A549 (cell line): ENCODE measurements at regions not wholly inside any gene's neighbourhood (a gene's known extent, or its start where the extent isn't known, plus 50 kb on each side); places are given as distances from the start of the nearest gene placed in this dataset.
"Not testable (repeated sequence)": the region's sequence is repeated elsewhere in the genome, so short reads cannot be mapped to it uniquely, and the experiment has no call there.

Source experiments
- ATAC-seq, 2 experiments: fragments of 200-7000 bp in 1 of 2; fragments of >200 bp in 1 of 2; cut with Nextera tagmentation in 1 of 2; cut with Tn5 transposase in 1 of 2; 3 replicates each; pipeline versions ENCODE4 v1.8.0 to v1.9.1; 2018 to 2020; ENCODE audit warnings: mild to moderate bottlenecking in 1 of 2, moderate library complexity in 1 of 2
- CTCF ChIA-PET: fragments of 300-600 bp; sonication (Branson Sonifier 250); formaldehyde crosslinking; extraction: SDS; loops from one replicate; lab custom pipeline; 2021; ENCODE audit warnings: antibody characterized with exemption, inconsistent platforms; lab: Yijun Ruan, JAX
- POLR2A ChIA-PET: fragments of 350-600 bp; formaldehyde crosslinking; extraction: SDS; loops from one replicate; lab custom pipeline; 2021; ENCODE audit warnings: antibody characterized with exemption, inconsistent platforms; lab: Yijun Ruan, JAX
- DNase-seq, 2 experiments: peaks; one replicate each; pipeline versions ENCODE4 v3.0.0 to v3.0.0-alpha.2; 2011 to 2016; ENCODE audit warnings: low read depth in 1 of 2, low spot score in 1 of 2
- FAIRE-seq: peaks from 2 replicates; lab custom pipeline; 2011; peaks lifted over from hg19 to GRCh38; lab: Jason Lieb, UNC
- H3K27ac ChIP-seq, 2 experiments: fragments of >200 bp; sonication (Bioruptor Twin); formaldehyde crosslinking; 3 replicates each; pipeline ENCODE4 v1.5.1; 2016 to 2017
- H3K4me1 ChIP-seq: fragments of >200 bp; sonication (Bioruptor Twin); formaldehyde crosslinking; 3 replicates; pipeline ENCODE4 v1.6.1; 2016
- H3K4me2 ChIP-seq: fragments of >200 bp; sonication (Bioruptor Twin); formaldehyde crosslinking; 3 replicates; pipeline ENCODE4 v1.6.1; 2016
- H3K4me3 ChIP-seq: fragments of >200 bp; sonication (Bioruptor Twin); formaldehyde crosslinking; 3 replicates; pipeline ENCODE4 v1.5.1; 2016
- H3K9me3 ChIP-seq: fragments of >200 bp; sonication (Bioruptor Twin); formaldehyde crosslinking; 3 replicates; pipeline ENCODE4 v1.6.1; 2016
- ATOH8 ChIP-seq: fragments of 250-450 bp; sonication (Bioruptor Pico); IDR thresholded peaks from 2 replicates; pipeline ENCODE4 v1.5.0; 2020; ENCODE audit warnings: low read depth, mild to moderate bottlenecking, moderate library complexity
- CBX2 ChIP-seq: fragments of 200-600 bp; sonication (generic); IDR thresholded peaks from 2 replicates; pipeline ENCODE4 v1.6.1; 2016; ENCODE audit warnings: low read depth, mild to moderate bottlenecking, borderline replicate concordance
- CBX8 ChIP-seq: fragments of 200-600 bp; sonication (generic); IDR thresholded peaks from 2 replicates; pipeline ENCODE4 v1.6.1; 2016
- E2F6 ChIP-seq: IDR thresholded peaks from 2 replicates; pipeline ENCODE4 v1.6.1; 2012; ENCODE audit warnings: low read depth, borderline replicate concordance
- EHMT2 ChIP-seq: fragments of 200-600 bp; sonication (generic); IDR thresholded peaks from 2 replicates; pipeline ENCODE4 v1.6.1; 2016; ENCODE audit warnings: antibody characterized with exemption, low read depth, mild to moderate bottlenecking, moderate library complexity
- ESRRA ChIP-seq: fragments of 150-350 bp; IDR thresholded peaks from 2 replicates; pipeline ENCODE4 v1.6.1; 2014; ENCODE audit warnings: mild to moderate bottlenecking, low read length, borderline replicate concordance
- FOXS1 ChIP-seq: fragments of 250-450 bp; sonication (Bioruptor Pico); IDR thresholded peaks from 2 replicates; pipeline ENCODE4 v1.5.0; 2020; ENCODE audit warnings: mild to moderate bottlenecking, moderate library complexity
- HES2 ChIP-seq: fragments of >200 bp; sonication (Bioruptor Twin); formaldehyde crosslinking; IDR thresholded peaks from 2 replicates; pipeline ENCODE4 v1.6.1; 2016
- HOXA7 ChIP-seq: fragments of 250-450 bp; sonication (Bioruptor Pico); IDR thresholded peaks from 2 replicates; pipeline ENCODE4 v1.5.0; 2020; ENCODE audit warnings: mild to moderate bottlenecking, moderate library complexity
- HOXB13 ChIP-seq: fragments of 250-450 bp; sonication (Bioruptor Pico); IDR thresholded peaks from 2 replicates; pipeline ENCODE4 v1.5.0; 2020; ENCODE audit warnings: low read depth, mild to moderate bottlenecking, moderate library complexity
- HOXB5 ChIP-seq: fragments of 250-450 bp; sonication (Bioruptor Pico); IDR thresholded peaks from 2 replicates; pipeline ENCODE4 v1.5.0; 2020; ENCODE audit warnings: mild to moderate bottlenecking, moderate library complexity
- KDM1A ChIP-seq: fragments of 200-600 bp; sonication (generic); IDR thresholded peaks from 2 replicates; pipeline ENCODE4 v1.6.1; 2016; ENCODE audit warnings: low read depth, mild to moderate bottlenecking
- KDM5A ChIP-seq: fragments of 200-600 bp; sonication (generic); IDR thresholded peaks from 2 replicates; pipeline ENCODE4 v1.6.1; 2016; ENCODE audit warnings: antibody characterized with exemption, mild to moderate bottlenecking
- NR3C1 ChIP-seq: fragments of >200 bp; sonication (Bioruptor Twin); formaldehyde crosslinking; IDR thresholded peaks from 3 replicates; pipeline ENCODE4 v1.6.1; 2017
- RAD21 ChIP-seq, 2 experiments: fragments of >200 bp in 1 of 2; sonication (Bioruptor Twin) in 1 of 2; formaldehyde crosslinking in 1 of 2; IDR thresholded peaks in 1 of 2; conservative IDR thresholded peaks in 1 of 2; 2 replicates in 1 of 2; 3 replicates in 1 of 2; pipeline ENCODE4 v1.6.1; 2012 to 2018; ENCODE audit warnings: inconsistent platforms in 1 of 2
- RCOR1 ChIP-seq: fragments of 150-350 bp; IDR thresholded peaks from 2 replicates; pipeline ENCODE4 v1.6.1; 2014; ENCODE audit warnings: antibody characterized with exemption, low read length, low read depth
- RNF2 ChIP-seq: fragments of 200-600 bp; sonication (generic); IDR thresholded peaks from 2 replicates; pipeline ENCODE4 v1.6.1; 2016; ENCODE audit warnings: low read depth, mild to moderate bottlenecking, antibody characterized with exemption, moderate library complexity, borderline replicate concordance
- SREBF2 ChIP-seq: fragments of 450-650 bp; IDR thresholded peaks from 2 replicates; pipeline ENCODE4 v1.6.1; 2014; ENCODE audit warnings: mild to moderate bottlenecking, moderate library complexity
- TP53 ChIP-seq: fragments of 250-450 bp; sonication (Bioruptor Pico); IDR thresholded peaks from 2 replicates; pipeline ENCODE4 v1.5.0; 2021; ENCODE audit warnings: mild to moderate bottlenecking, moderate library complexity
- USF2 ChIP-seq: fragments of 450-650 bp; IDR thresholded peaks from 2 replicates; pipeline ENCODE4 v1.6.1; 2014; ENCODE audit warnings: antibody characterized with exemption
- ZNF302 ChIP-seq: fragments of 250-450 bp; sonication (Bioruptor Pico); IDR thresholded peaks from 2 replicates; pipeline ENCODE4 v1.9.0; 2021; ENCODE audit warnings: inconsistent platforms, mild to moderate bottlenecking, moderate library complexity
- WGBS: methylation state at CpG from one replicate; pipeline ENCODE4 v1.1.6; 2017; ENCODE audit errors: missing lambda C conversion rate; 5-methylcytosine and 5-hydroxymethylcytosine counted together

GRCh38 chr4:53885668-53886067 is 178.7 kb downstream of the CHIC2 start:
- CTCF ChIA-PET: interaction anchor here (0.9 to 2.1 kb wide), 2 partner anchors 23 to 348 kb away, joined by 3 to 5 read pairs; no protein-coding TSS in a partner anchor

DNA sequence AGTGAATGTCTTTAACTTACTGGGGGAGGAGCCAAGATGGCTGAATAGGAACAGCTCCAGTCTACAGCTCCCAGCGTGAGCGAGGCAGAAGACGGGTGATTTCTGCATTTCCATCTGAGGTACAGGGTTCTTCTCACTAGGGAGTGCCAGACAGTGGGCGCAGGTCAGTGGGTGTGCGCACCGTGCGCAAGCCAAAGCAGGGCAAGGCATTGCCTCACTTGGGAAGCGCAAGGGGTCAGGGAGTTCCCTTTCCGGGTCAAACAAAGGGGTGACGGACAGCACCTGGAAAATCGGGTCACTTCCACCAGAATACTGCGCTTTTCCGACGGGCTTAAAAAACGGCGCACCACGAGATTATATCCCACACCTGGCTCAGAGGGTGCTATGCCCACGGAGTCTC is 187.3 kb downstream of the CHIC2 start:
- H3K27ac ChIP-seq, H3K4me3 ChIP-seq, H3K9me3 ChIP-seq, FAIRE-seq, H3K4me2 ChIP-seq, ATAC-seq, H3K4me1 ChIP-seq, POLR2A ChIA-PET, DNase-seq: not testable (repeated sequence)
- CTCF ChIA-PET: interaction anchor here (1.0 kb wide), 1 partner anchor 352 kb away, joined by 4 read pairs; the partner anchor contains the start of gene PDGFRA
- 88% methylated on average over 4 of the region's 18 CpGs for WGBS

More at GRCh38 chr4:53885668-53886067, 178.7 kb downstream of the CHIC2 start:
- ATAC-seq: no peak
- TF ChIP-seq ESRRA (no peak), HOXB5 (CRISPR knock-in tag) (no peak), KDM1A (no peak), RNF2 (no peak), RAD21 (conservative IDR thresholded peaks at IDR 0.05 in 1 of 2, IDR thresholded peaks at IDR 0.05 in 1 of 2) (no peak), NR3C1 (no peak), HOXB13 (no peak), ZNF302 (no peak), E2F6 (no peak), EHMT2 (no peak), TP53 (CRISPR knock-in tag) (no peak), RCOR1 (no peak), CBX8 (no peak), USF2 (no peak), KDM5A (no peak), FOXS1 (CRISPR knock-in tag) (no peak), ATOH8 (no peak), SREBF2 (no peak), CBX2 (no peak)
- Histone ChIP-seq H3K4me2 (no peak overlapping the region), H3K27ac (no peak overlapping the region), H3K4me3 (no peak overlapping the region), H3K4me1 (no peaks in the 10 kb centered on the region), H3K9me3 (no peaks in the 10 kb centered on the region)
- 47% methylated on average over 1 of the region's 2 CpGs for WGBS
- POLR2A ChIA-PET: no interaction called here
- no peak for FAIRE-seq
- no peak for DNase-seq

DNA sequence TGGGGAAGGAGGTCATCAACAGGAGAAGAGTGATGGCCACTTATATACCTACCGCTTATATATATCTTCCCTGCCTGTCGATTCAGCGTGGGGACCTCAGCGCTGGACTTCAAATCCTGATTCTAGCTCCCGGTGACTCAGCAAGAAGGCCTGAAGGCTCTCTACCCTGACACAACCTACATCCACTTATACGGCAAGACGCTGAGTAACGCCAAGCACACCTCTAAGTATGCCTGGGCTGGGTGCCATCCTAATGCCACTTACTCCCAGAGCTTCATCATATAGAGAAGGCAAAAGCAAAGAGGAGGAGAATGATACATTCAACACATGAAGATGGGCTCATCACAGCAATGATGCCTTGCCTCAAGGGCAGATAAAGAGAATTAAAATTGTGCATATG is 198.3 kb downstream of the CHIC2 start:
- ATAC-seq: no peak
- CTCF ChIA-PET: no interaction called here
- POLR2A ChIA-PET: no interaction called here
- 89% methylated on average over 8 of the region's 8 CpGs for WGBS
- no peak for FAIRE-seq
- no peak overlapping the region for H3K4me3 ChIP-seq
- no peak overlapping the region for H3K4me2 ChIP-seq
- no peak for TF ChIP-seq HOXA7 (CRISPR knock-in tag)
- TF ChIP-seq HES2: no peak
- TF ChIP-seq, all 56 proteins: peak for 0
- no peaks in the 10 kb centered on the region for H3K9me3 ChIP-seq
- H3K27ac ChIP-seq: no peak overlapping the region
- H3K4me1 ChIP-seq: peaks cover 17% of the 10 kb centered on the region
- no peak for DNase-seq
